SK-N-SH (cell line): ENCODE measurements at regions not wholly inside any gene's neighbourhood (a gene's known extent, or its start where the extent isn't known, plus 50 kb on each side); places are given as distances from the start of the nearest gene placed in this dataset.

Experiments
- CHD2 ChIP-seq: fragments of 150-350 bp; IDR thresholded peaks from 2 replicates; pipeline ENCODE4 v1.6.1; 2018; ENCODE audit warnings: low read length; ENCODE audit not compliant: partially characterized antibody
- CTCF ChIP-seq: fragments of 200-600 bp; sonication (generic); IDR thresholded peaks from 2 replicates; pipeline ENCODE4 v1.6.1; 2017; ENCODE audit warnings: antibody characterized with exemption, mild to moderate bottlenecking, moderate library complexity
- EZH2phosphoT487 ChIP-seq: fragments of 200-600 bp; sonication (generic); IDR thresholded peaks from 2 replicates; pipeline ENCODE4 v1.6.1; 2017; ENCODE audit warnings: low read depth, mixed run types, mild to moderate bottlenecking, antibody characterized with exemption, moderate library complexity, borderline replicate concordance
- FOXM1 ChIP-seq: IDR thresholded peaks from 2 replicates; pipeline ENCODE4 v1.4.0; 2012; ENCODE audit warnings: low read depth, mild to moderate bottlenecking
- GABPA ChIP-seq: IDR thresholded peaks from 2 replicates; pipeline ENCODE4 v1.4.0; 2012; ENCODE audit warnings: low read depth, mild to moderate bottlenecking
- GATA2 ChIP-seq: sonication (generic); formaldehyde crosslinking; IDR thresholded peaks from 2 replicates; pipeline ENCODE4 v1.5.0; 2020; ENCODE audit warnings: mild to moderate bottlenecking, missing genetic modification reagents
- MAX ChIP-seq: IDR thresholded peaks from 2 replicates; pipeline ENCODE4 v1.4.0; 2012; ENCODE audit warnings: low read depth
- POLR2AphosphoS5 ChIP-seq: IDR thresholded peaks from 2 replicates; pipeline ENCODE4 v1.6.1; 2012; ENCODE audit warnings: low read depth, low read length
- RCOR1 ChIP-seq: fragments of 150-350 bp; IDR thresholded peaks from 2 replicates; pipeline ENCODE4 v1.6.1; 2017; ENCODE audit warnings: antibody characterized with exemption, low read length
- TAF1 ChIP-seq: IDR thresholded peaks from 2 replicates; pipeline ENCODE4 v1.6.1; 2012; ENCODE audit warnings: low read depth, mild to moderate bottlenecking, low read length, moderate library complexity, borderline replicate concordance
- USF1 ChIP-seq: IDR thresholded peaks from 2 replicates; pipeline ENCODE4 v1.4.0; 2012; ENCODE audit warnings: low read depth, borderline replicate concordance

GRCh38 chr4:31687717-31688342 lies 967.7 kb downstream of the PCDH7 start:
- no peak for TF ChIP-seq USF1
- no peak for TF ChIP-seq RCOR1
- no peak for TF ChIP-seq CTCF
- no peak for TF ChIP-seq GABPA
- TF ChIP-seq TAF1: no peak
- no peak for TF ChIP-seq FOXM1
- no peak for TF ChIP-seq MAX
- TF ChIP-seq EZH2phosphoT487: no peak
- TF ChIP-seq GATA2: no peak
- no peak for TF ChIP-seq POLR2AphosphoS5
- no peak for TF ChIP-seq CHD2
